PC-3 (cell line): ENCODE measurements at regions not wholly inside any gene's neighbourhood (a gene's known extent, or its start where the extent isn't known, plus 50 kb on each side); places are given as distances from the start of the nearest gene placed in this dataset.

ENCODE experiments used
- ATAC-seq: fragments of 200-7000 bp; cut with Tn5 transposase; 2 replicates; pipeline ENCODE4 v1.9.1; 2020; ENCODE audit warnings: mild to moderate bottlenecking, moderate library complexity
- BruUV-seq: library from RNA; stranded (reverse); fragments of 400-500 nt; replicated peaks from 2 replicates; lab custom pipeline; 2021; lab: Mats Ljungman, UMichigan
- CTCF ChIA-PET: fragments of 300-600 bp; sonication (Branson Sonifier 250); formaldehyde crosslinking; loops from one replicate; lab custom pipeline; 2022; ENCODE audit warnings: antibody characterized with exemption; lab: Charles Lee
- POLR2A ChIA-PET: fragments of 300-600 bp; sonication (Branson Sonifier 250); formaldehyde crosslinking; loops from one replicate; lab custom pipeline; 2022; ENCODE audit warnings: antibody characterized with exemption; ENCODE audit not compliant: unreplicated experiment; lab: Charles Lee
- DNase-seq: peaks from one replicate; pipeline ENCODE4 v3.0.0-alpha.2; 2015
- H2AFZ ChIP-seq: fragments of 300-600 bp; sonication (generic); 2 replicates; pipeline ENCODE4 v1.6.0; 2016; ENCODE audit warnings: antibody characterized with exemption, low read length
- H3F3A ChIP-seq: fragments of 300-600 bp; sonication (generic); one replicate; pipeline ENCODE4 v1.6.0; 2017; ENCODE audit warnings: antibody characterized with exemption, low read length, control low read depth, mild to moderate bottlenecking; ENCODE audit not compliant: unreplicated experiment
- H3K27ac ChIP-seq: fragments of 300-600 bp; sonication (generic); 2 replicates; pipeline ENCODE4 v1.5.1; 2016; ENCODE audit warnings: mild to moderate bottlenecking, low read length
- H3K27me3 ChIP-seq: fragments of 300-600 bp; sonication (generic); 2 replicates; pipeline ENCODE4 v1.6.1; 2016; ENCODE audit warnings: low read length, mixed read lengths
- H3K36me3 ChIP-seq: fragments of 300-600 bp; sonication (generic); 2 replicates; pipeline ENCODE4 v1.6.1; 2016; ENCODE audit warnings: low read depth, mixed run types, low read length, mixed read lengths
- H3K4me1 ChIP-seq: fragments of 300-600 bp; sonication (generic); 2 replicates; pipeline ENCODE4 v1.5.1; 2016; ENCODE audit warnings: low read length; ENCODE audit not compliant: insufficient read depth
- H3K4me2 ChIP-seq: fragments of 300-600 bp; sonication (generic); 2 replicates; pipeline ENCODE4 v1.6.0; 2016; ENCODE audit warnings: low read length
- H3K4me3 ChIP-seq: fragments of 300-600 bp; sonication (generic); 2 replicates; pipeline ENCODE4 v1.5.1; 2016; ENCODE audit warnings: mild to moderate bottlenecking, low read length, mixed read lengths
- H3K79me2 ChIP-seq: fragments of 300-600 bp; sonication (generic); 2 replicates; pipeline ENCODE4 v1.6.1; 2017; ENCODE audit warnings: low read length, mixed read lengths
- H3K9ac ChIP-seq: fragments of 300-600 bp; sonication (generic); 2 replicates; pipeline ENCODE4 v1.6.0; 2016; ENCODE audit warnings: mild to moderate bottlenecking, low read length
- H3K9me2 ChIP-seq: fragments of 300-600 bp; sonication (generic); replicated peaks from 2 replicates; pipeline ENCODE4 v1.6.1; 2016; ENCODE audit warnings: mixed run types, low read length, mixed read lengths
- H3K9me3 ChIP-seq: fragments of 300-600 bp; sonication (generic); 2 replicates; pipeline ENCODE4 v1.6.1; 2016; ENCODE audit warnings: low read length, mixed read lengths
- H4K20me1 ChIP-seq: fragments of 300-600 bp; sonication (generic); 2 replicates; pipeline ENCODE4 v1.6.1; 2016; ENCODE audit warnings: low read length, mixed read lengths
- EZH2 ChIP-seq: fragments of 300-600 bp; sonication (generic); IDR thresholded peaks from one replicate; pipeline ENCODE4 v1.6.1; 2017; ENCODE audit warnings: antibody characterized with exemption, mild to moderate bottlenecking, low read length; ENCODE audit not compliant: unreplicated experiment
- EZH2phosphoT487 ChIP-seq: fragments of 300-600 bp; sonication (generic); IDR thresholded peaks from 2 replicates; pipeline ENCODE4 v1.6.1; 2018; ENCODE audit warnings: mild to moderate bottlenecking, antibody characterized with exemption, low read length, borderline replicate concordance
- intact Hi-C: fragments of 100-400 bp; cut with micrococcal nuclease; formaldehyde crosslinking; loops from 2 replicates; pipeline ENCODE4 v1.9.0; 2023
- TF ChIP-seq, protein P1 (sequence below): fragments of 300-600 bp; sonication (generic); conservative IDR thresholded peaks from 2 replicates; pipeline ENCODE4 v1.5.1; 2017; ENCODE audit warnings: antibody characterized with exemption, low read depth, mild to moderate bottlenecking, low read length

DNA sequence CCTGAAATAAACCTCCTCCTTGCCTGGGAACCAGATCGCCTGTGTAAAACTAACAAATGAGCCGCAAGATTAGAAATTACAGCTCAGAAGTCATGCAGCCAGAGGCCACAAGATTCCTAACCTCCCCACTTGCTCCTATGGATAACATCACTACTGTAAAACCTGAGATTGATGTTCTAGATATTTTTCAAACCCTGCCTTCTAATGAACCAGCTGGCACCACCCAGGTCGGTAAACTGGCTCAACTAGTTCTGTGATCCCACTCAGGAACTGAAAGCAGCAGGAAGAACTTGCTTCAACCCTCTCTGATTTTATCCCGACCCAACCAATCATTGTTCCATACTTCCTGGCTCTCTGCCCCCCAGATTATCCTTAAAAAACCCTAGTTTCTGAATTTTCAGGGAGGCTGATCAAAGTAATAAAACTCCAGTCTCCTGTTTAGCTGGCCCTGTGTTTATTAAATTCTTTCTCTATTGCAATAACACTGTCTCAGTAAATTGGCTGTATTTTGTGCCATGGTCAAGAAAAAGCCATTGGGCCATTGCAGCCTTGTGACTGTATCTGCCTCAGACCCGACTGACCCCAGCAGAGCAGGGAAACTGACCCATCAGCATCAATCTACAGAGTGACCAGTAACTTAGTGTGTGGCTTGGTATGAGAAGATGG, 98.9 kb downstream of the RPLP1 start:
- H3K9me3 ChIP-seq = peaks cover 13% of the 10 kb centered on the region
- H3K4me1 ChIP-seq = peaks cover 22% of the 10 kb centered on the region
- DNase-seq (no peak), ATAC-seq (no peak)
- no peak overlapping the region for H3K4me3 ChIP-seq
- CTCF ChIA-PET = no interaction called here
- no peak overlapping the region for H3K27ac ChIP-seq
- H3K9ac ChIP-seq = no peak overlapping the region
- TF ChIP-seq EZH2 = no peak
- TF ChIP-seq, protein P1, sequence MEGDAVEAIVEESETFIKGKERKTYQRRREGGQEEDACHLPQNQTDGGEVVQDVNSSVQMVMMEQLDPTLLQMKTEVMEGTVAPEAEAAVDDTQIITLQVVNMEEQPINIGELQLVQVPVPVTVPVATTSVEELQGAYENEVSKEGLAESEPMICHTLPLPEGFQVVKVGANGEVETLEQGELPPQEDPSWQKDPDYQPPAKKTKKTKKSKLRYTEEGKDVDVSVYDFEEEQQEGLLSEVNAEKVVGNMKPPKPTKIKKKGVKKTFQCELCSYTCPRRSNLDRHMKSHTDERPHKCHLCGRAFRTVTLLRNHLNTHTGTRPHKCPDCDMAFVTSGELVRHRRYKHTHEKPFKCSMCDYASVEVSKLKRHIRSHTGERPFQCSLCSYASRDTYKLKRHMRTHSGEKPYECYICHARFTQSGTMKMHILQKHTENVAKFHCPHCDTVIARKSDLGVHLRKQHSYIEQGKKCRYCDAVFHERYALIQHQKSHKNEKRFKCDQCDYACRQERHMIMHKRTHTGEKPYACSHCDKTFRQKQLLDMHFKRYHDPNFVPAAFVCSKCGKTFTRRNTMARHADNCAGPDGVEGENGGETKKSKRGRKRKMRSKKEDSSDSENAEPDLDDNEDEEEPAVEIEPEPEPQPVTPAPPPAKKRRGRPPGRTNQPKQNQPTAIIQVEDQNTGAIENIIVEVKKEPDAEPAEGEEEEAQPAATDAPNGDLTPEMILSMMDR = no peak
- no peak for TF ChIP-seq EZH2phosphoT487
- no peaks in the 10 kb centered on the region for H3K36me3 ChIP-seq
- no peak overlapping the region for H2AFZ ChIP-seq
- intact Hi-C loops = no loop called here
- no peaks in the 10 kb centered on the region for H3K9me2 ChIP-seq
- H3F3A ChIP-seq = no peaks in the 10 kb centered on the region
- BruUV-seq = no TSS peak
- no peak overlapping the region for H3K4me2 ChIP-seq
- H4K20me1 ChIP-seq = no peaks in the 10 kb centered on the region
- POLR2A ChIA-PET = interaction anchor here (0.7 kb wide), 1 partner anchor 72 kb away, joined by 3 read pairs; no protein-coding TSS in a partner anchor
- no peaks in the 10 kb centered on the region for H3K79me2 ChIP-seq
- no peaks in the 10 kb centered on the region for H3K27me3 ChIP-seq

DNA sequence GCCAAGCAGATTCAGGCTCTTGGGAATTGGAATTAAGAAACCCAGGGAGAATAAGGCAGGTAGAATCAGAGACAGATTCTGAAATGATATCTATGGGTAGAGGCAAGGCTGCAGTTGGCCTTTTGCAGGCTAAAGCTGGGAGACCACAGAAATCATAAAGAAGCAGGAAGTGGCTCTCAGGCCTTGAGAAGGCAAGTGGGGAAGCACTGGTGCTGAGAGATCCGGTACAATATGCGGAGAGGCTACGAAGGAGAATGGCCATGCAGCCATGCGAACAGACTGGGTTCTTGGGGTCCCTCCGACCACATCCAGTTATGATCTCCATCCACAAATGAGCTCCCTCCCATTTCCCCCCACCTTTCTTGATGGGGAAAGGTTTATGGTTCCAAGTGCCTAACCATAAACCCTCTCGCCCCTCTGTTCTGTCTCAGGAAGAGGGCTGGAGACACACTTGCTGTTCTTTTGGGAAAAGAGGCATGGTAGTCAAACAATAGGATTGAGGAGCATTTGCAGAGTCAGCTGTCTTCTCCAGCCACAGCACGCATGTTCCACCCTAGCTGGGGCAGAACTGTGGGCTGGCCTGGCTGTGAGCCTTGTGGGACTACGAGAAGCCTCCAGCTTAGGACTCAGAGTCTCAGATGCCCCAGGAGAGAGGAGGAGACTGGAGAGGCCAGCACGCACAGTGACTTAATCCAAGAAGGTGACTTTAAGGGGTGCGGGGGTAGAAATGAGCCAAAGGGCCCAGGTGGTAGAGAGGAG, 99.6 kb downstream of the RPLP1 start:
- Histone ChIP-seq H3K4me2 (no peak overlapping the region), H3K79me2 (no peaks in the 10 kb centered on the region), H3K9ac (no peak overlapping the region), H3F3A (no peaks in the 10 kb centered on the region), H3K27ac (no peak overlapping the region), H3K4me1 (peaks cover 29% of the 10 kb centered on the region), H3K27me3 (no peaks in the 10 kb centered on the region), H3K36me3 (no peaks in the 10 kb centered on the region), H3K4me3 (no peak overlapping the region), H2AFZ (no peak overlapping the region), H4K20me1 (no peaks in the 10 kb centered on the region), H3K9me2 (no peaks in the 10 kb centered on the region), H3K9me3 (peaks cover 13% of the 10 kb centered on the region)
- ChIA-PET CTCF (no interaction called here), POLR2A (no interaction called here)
- BruUV-seq = no TSS peak
- no peak for DNase-seq
- intact Hi-C loops = no loop called here
- TF ChIP-seq, protein P1 = no peak
- TF ChIP-seq EZH2 (no peak), EZH2phosphoT487 (no peak)
- ATAC-seq = no peak

GRCh38 chr15:69553686-69554085, 101.1 kb downstream of the RPLP1 start:
- Histone ChIP-seq H4K20me1 (no peaks in the 10 kb centered on the region), H3K9me2 (no peaks in the 10 kb centered on the region), H3F3A (no peaks in the 10 kb centered on the region), H3K36me3 (no peaks in the 10 kb centered on the region), H3K4me2 (no peak overlapping the region), H3K79me2 (no peaks in the 10 kb centered on the region), H3K4me3 (no peak overlapping the region), H2AFZ (no peak overlapping the region), H3K4me1 (peaks cover 40% of the 10 kb centered on the region), H3K9ac (no peak overlapping the region), H3K27me3 (no peaks in the 10 kb centered on the region), H3K9me3 (peaks cover 13% of the 10 kb centered on the region), H3K27ac (no peak overlapping the region)
- no peak for TF ChIP-seq EZH2phosphoT487
- TF ChIP-seq, protein P1 = no peak
- no peak for TF ChIP-seq EZH2
- POLR2A ChIA-PET = no interaction called here
- DNase-seq (no peak), ATAC-seq (no peak)
- intact Hi-C loops = no loop called here
- BruUV-seq = no TSS peak
- CTCF ChIA-PET = no interaction called here
